ENCODE measurements at regions not wholly inside any gene's neighbourhood (a gene's known extent, or its start where the extent isn't known, plus 50 kb on each side); places are given as distances from the start of the nearest gene placed in this dataset.

GRCh38 chr21:25427828-25428227 lies 179.5 kb downstream of the MRPL39 start:
- no peak for TF ChIP-seq CTCF (conservative IDR thresholded peaks at IDR 0.05; ENCODE audit: low read length)
- no peak for TF ChIP-seq EZH2phosphoT487 (IDR thresholded peaks at IDR 0.05; ENCODE audit: borderline replicate concordance)

All from Loucy (cell line).